GM19455 (cell line): ENCODE measurements at regions not wholly inside any gene's neighbourhood (a gene's known extent, or its start where the extent isn't known, plus 50 kb on each side); places are given as distances from the start of the nearest gene placed in this dataset.
"Not testable (repeated sequence)": the region's sequence is repeated elsewhere in the genome, so short reads cannot be mapped to it uniquely, and the experiment has no call there.

Experiments
- ATAC-seq: cut with Tn5 transposase; IDR thresholded peaks from one replicate; pipeline ENCODE4 v1.9.1; 2021; ENCODE audit not compliant: unreplicated experiment

- ATAC-seq = peak; percentile 71
These were observed 55.1 kb downstream of the CYCS start for GRCh38 chr7:25069900-25070443.

DNA sequence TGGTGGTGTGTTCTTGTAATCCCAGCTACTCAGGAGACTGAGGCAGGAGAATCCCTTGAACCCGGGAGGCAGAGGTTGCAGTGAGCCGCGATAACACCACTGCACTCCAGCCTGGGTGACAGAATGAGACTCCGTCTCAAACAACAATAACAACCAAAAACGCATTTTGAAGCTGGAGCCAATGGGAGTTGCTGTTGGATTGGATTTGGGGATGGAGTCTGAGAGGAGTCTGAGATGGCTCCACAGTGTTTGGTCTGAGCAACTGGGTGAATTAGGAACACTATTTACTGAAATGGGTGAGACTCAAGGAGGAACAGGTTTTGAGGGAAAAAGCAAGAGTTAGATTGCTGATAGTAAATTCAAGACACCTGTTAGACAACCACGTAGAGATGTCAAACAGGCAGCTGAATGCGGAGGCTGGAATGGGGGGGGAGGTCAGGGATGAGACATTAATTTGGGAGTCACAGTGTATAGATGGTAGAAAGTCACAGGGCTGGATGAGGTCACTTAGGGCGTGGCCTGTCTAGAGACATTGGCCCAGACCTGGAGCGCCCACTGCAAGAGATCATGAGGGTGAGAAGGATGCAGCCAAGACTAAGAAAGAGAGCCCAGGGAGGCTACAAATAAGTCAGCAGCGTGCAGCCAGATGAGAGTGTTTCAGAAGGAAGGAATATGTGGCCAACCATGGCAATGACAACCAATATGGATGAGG is 56.4 kb downstream of the CYCS start:
- no peak for ATAC-seq

GRCh38 chr7:25067726-25068501 is 57.1 kb downstream of the CYCS start:
- no peak for ATAC-seq

DNA sequence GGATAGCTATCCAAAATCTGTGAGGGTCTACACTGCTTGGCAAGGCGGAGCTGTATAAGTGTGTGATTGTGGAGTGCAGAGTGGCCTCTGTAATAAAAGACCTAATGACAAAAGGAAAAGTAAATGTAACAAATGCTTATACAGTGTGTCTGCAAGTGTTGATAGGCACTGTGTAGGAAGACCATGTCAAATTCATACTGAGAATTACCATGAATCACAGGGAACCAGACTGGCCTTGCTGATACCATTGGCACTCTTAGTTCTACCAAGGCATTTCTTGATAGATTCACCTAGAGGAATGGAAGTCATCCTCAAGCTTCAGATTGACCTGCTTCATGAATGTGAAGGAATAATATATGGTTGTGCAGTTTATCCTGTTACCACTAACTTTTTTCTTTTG is 58.8 kb downstream of the CYCS start:
- ATAC-seq = no peak

DNA sequence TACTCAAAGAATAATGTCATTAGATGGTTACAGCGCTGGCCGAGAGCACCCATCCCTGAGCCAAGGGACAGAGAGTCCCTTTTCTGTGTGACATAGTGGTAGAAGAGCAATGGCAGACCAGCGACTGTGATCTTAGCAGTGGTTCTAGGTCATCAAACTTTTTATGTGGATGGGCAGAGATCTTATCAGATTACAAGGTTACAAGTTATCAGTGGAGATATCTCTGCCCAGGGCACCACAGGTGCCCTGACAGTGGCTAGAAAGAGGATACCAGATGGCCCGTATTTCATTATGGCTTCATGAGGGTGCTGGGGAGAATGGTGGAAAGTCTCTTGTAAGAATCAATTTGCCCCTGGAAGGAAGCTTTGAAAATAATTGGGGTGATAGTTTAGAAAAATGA is 62.7 kb downstream of the CYCS start:
- no peak for ATAC-seq

DNA sequence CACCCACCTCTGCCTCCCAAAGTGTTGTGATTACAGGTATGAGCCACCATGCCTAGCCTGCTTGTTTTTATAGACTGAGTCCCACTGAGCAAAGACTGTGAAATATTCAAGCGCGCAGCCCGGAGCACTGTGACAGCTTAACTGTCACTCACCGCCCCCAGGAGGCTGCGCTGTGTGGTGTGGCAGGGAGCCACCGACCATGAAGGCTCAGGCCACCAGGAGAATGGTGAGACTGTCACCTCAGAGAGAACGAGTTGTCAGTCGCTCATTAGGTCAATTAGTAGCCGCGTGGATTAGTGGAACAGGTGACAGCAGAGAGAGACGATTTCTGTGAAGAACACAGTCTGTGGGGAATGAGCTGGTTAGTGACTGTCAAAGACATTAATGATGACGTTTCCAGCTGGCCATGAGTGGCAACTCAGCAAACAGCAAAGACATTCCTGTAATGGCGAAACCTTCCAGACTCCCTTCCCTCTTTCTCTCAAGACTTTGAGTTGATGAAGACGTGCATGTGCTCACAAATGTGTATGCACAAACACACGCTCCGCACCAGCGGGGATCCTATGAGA is 64.5 kb downstream of the CYCS start:
- no peak for ATAC-seq

DNA sequence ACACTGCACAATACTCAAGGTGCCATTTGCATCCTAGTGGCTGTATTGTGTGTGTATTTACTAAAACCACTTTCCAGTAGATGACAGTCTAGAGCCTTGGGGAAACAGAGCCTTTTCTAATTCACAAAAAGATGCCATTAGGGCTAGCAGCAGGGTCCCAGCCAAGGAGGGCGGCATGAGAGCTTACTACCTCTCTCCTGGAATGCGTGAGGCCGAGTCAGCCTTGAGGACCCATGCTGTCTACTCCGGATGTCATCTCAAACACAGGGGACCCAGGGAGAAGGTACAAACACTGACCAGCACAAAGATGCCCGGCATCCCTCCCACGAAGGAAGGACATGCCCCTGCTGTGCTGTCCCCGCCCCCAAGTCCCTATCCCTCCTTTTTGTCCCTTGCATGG is 65.5 kb downstream of the CYCS start:
- no peak for ATAC-seq

DNA sequence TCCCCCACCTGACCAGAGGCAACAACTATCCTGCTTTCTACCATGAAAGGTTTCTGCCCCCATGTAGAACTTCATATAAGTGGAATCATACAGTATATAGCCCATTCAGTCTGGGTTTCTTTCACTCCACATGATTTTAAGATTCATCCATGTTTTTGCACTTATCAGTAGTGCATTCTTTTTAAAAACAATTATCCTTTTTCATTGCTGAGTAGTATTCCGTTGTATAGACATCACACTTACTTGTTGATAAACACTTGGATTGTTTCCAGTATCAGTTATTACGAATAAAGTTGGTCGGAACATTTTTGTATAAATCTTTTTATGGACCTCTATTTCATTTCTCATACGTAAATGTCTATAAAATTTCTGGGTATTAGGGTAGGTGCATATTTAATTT is 68.7 kb downstream of the CYCS start:
- ATAC-seq = no peak

DNA sequence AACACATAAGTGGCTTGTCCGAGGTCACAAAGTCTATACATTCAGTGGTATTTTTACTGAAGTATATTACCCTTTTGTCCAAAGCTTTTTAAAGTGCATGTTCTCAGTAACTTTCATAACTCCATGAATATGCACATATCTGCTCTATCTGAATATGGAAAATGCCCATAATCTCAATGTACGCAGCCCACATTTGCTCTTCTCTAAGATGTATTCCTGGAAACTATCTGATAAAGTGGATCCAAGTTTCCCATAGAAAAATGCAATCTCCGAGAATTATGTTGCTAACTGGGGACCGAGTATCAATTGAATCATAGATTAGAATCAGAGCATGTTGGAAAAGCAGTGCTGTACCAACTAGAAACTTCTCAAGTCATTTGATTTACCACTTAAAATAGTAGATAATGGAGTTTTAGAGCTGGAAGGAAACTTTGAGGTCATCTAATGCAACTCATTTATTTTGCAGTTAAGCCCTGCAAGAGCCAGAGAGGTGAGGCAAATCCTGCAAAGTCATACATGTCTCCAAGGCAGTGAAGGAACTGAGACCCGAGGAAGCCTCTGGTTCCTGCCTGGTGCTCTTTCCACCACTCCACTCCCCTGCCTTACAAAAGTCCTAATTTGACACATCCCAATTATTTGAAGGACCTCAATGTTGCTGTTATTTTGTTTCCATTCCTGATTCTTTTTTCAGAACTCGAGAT is 69.4 kb downstream of the CYCS start:
- no peak for ATAC-seq

GRCh38 chr7:25054819-25055519 is 70.1 kb downstream of the CYCS start:
- ATAC-seq = no peak

GRCh38 chr7:25050223-25050622 is 70.2 kb upstream of the OSBPL3 start:
- ATAC-seq = no peak

DNA sequence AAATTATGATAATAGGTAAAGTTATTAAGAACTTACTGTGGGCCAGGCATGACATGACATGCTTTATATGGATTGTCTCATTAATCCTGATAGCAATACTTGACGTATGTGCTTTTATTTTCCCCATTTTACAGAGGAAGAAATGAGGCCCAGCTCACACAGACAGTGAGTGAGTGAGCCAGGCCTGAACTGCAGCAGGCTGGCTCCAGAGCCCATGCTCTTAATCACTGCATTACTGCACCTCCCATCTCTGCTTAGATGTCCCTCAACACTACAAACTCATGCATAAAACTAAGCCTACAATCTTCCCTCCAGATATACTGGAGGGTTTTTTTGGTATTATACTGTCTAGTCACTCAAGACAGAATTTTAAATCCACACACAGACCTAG is 68.5 kb upstream of the OSBPL3 start:
- ATAC-seq = no peak

DNA sequence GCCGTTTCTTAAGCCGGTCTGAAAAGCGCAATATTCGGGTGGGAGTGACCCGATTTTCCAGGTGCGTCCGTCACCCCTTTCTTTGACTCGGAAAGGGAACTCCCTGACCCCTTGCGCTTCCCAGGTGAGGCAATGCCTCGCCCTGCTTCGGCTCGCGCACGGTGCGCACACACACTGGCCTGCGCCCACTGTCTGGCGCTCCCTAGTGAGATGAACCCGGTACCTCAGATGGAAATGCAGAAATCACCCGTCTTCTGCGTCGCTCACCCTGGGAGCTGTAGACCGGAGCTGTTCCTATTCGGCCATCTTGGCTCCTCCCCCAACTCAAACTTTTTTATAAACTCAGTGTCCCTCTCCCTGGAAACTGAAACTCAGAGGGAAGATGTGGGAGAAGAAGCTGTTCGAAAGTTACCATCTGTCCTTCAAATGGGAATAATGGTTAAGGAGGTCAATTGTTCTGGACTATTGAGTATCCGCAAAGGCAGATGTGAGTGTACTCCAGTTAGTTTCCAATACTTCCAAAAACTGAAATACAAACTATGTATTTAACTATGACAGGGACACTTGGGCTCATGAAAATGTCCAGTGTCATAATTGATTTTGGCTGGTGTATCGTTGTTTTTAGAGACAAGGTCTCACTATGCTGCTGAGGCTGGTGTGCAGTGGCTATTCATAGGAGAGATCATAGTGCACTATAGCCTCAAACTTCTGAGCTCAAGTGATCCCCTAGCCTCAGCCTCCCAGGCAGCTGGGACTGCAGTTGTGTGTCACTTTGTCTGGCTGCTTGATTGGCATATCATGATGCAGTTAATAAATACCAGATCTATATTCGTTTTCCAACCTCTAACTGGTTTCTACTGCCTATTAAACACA is 67.8 kb upstream of the OSBPL3 start:
- not testable (repeated sequence) for ATAC-seq

GRCh38 chr7:25037325-25037724 is 57.3 kb upstream of the OSBPL3 start:
- no peak for ATAC-seq

DNA sequence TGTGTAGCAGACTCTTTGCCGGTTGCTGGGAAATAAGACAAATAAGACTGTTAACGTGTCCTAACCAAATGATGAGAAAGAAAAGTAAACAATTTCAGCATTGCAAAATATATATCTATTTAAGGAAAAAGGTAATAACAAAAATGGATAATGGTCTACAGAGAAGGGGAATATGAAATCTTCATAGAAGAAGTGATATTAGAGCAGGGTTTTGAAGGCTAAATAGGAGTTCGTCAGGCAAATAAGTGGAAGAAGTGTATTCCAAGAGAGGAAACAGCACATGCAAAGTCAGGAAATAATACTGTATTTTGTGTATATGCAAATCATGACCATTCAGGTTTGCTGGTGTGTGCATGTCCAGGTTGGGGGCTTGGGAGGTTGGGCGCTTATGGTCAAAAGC is 55.3 kb upstream of the OSBPL3 start:
- no peak for ATAC-seq

DNA sequence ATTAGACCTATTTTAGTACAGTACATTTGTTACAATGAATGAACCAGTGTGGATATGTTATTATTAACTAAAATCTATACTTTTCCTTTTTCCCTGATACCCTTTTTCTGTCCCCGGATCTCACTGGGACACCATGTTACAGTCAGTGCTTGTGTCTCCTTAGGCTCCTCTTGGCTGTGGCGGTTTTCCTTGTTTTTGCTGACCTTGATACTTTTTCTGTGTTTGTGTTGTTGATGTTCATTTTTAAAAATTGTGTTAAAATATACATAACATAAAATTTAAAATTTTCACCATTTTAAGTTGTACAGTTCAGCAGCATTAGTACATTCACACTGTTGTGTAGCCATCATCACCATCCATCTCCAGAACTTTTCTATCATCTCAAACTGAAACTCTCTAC is 54.2 kb upstream of the OSBPL3 start:
- ATAC-seq = no peak

DNA sequence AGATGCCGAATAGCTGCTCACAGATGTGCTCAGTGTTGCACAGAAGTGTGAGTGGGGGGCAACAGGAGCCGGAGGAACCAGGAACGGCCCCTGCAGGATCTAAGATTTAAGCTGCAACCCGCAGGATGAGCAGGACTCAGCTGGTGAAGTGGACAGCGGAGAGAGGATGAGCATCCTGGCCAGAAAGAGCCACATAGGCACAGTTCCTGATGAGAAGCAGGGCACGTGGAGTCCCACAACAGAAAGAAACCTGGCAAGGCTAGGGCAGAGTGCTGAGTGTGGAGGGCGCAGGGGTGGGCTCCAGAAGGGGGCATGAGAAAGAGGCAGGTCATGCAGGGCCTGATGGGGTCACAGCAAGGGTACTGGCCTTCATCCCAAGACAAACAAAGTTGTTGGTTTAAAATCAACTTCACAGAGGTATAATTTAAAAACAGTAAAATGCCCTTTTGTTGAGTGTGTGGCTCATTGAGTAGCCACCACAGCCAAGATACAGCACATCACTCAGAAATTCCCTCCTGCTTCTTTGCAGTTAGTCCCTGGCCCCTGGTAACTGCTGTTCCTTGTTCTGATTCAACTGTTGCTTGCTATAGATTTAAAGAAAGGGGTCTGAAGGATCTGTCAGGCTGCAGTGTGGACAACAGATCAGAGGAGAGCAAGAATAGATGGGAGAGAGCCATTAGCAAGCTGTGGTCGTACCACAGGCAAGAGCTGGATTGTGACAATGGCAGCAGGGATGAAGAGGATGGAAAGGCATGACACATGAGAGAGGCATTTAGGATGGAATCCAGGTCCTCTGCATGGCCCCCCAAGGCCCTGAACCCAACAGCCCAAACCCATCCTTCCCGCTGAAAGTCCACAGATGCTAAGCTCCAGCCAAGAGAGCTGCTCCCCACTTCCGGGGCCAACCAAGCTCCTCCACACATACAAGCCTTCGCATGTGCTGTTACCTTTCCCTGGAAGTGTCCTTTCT is 53.1 kb upstream of the OSBPL3 start:
- no peak for ATAC-seq

GRCh38 chr7:25031432-25031831 is 51.5 kb upstream of the OSBPL3 start:
- peak; percentile 47 for ATAC-seq

- ATAC-seq = peak; percentile 95
These were observed 51.0 kb upstream of the OSBPL3 start for GRCh38 chr7:25031007-25031406.
